AML-193 (cell line): ENCODE measurements at regions not wholly inside any gene's neighbourhood (a gene's known extent, or its start where the extent isn't known, plus 50 kb on each side); places are given as distances from the start of the nearest gene placed in this dataset.
"Not testable (repeated sequence)": the region's sequence is repeated elsewhere in the genome, so short reads cannot be mapped to it uniquely, and the experiment has no call there.

Experiments used
- DNase-seq, 2 experiments: peaks; one replicate each; lab custom pipeline; 2025; lab: John Stamatoyannopoulos, UW

DNA sequence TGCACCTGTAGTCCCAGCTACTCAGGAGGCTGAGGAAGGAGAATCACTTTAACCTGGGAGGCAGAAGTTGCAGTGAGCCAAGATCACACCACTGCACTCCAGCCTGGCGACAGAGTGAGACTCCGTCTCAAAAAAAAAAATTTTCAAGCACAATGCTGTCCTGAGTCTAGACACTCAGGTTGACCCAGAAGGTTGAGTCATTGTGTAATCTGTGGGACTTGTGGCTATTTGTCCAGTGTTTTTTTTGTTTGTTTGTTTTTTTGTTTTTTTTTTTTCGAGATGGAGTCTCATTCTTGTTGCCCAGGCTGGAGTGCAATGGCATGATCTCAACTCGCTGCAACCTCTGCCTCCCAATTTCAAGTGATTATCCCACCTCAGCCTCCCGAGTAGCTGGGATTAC lies 74.3 kb upstream of the SOX13 start:
- not testable (repeated sequence) for DNase-seq

DNA sequence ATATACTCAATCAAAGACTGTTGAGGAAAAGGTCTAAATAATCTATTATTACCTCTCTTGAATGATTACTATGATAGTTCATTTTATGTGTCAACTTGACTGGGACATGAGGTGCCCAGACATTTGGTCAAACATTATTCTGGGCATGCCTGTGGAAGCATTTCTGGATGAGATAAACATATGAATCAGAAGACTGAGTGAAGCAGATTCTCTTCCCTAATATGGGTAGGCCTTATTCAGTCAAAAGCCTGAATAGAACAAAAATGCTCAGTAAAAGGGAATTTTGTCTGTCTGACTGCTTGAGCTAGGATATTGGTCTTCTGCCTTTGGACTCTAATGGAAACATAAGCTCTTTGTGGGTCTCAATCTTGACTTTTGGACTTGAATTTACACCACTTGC lies 73.3 kb upstream of the SOX13 start:
- DNase-seq, result no peak

DNA sequence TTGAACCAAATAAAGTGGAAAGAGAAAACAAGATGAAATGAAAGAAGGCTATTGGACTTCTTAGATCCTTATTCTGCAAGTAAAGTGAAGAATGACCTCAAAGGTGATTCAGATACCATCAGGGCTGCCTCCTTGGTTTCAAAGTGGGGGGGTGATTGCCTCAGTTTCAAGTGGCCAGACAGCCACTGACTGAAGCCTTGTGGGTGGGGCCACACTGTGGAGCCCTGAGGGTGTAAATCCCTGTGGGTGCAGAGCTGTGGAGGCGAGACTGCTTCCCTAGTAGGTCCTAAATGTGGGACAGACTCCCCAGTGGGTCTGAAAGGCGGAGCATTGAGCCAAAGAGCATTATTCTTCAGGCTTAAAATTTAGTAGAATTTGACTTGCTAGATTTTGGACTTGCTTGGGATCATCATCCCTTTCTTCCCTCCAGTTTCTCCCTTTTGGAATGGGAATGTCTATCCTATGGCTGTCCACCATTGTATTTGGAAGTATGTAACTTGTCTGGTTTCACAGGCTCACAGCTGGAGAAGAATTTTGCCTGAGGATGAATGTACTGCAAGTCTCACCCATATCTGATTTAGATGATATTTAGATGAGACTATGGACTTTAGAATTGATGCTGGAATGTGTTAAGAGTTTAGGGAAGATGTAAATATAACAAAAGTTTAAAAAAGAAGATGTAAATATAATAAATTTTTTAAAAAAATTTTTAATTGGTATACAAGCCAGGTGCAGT lies 71.6 kb upstream of the SOX13 start:
- no peak for DNase-seq

DNA sequence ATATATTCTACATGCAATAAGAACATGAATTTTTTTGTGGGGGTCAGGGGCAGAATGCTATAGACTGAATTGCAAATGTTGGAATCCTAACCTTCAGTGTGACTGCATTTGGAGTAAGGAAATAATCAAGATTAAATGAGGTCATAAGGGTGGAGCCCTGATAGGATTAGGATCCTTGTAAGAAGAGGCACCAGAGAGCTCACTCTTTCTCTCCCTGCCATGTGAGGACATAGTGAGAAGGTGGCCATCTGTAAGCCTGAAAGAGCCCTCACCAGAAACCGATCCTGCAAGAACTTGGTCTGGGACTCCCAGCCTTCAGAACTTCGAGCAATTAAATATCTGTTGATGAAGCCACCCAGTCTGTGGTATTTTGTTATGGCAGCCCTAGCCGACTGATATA lies 70.3 kb upstream of the SOX13 start:
- no peak for DNase-seq

DNA sequence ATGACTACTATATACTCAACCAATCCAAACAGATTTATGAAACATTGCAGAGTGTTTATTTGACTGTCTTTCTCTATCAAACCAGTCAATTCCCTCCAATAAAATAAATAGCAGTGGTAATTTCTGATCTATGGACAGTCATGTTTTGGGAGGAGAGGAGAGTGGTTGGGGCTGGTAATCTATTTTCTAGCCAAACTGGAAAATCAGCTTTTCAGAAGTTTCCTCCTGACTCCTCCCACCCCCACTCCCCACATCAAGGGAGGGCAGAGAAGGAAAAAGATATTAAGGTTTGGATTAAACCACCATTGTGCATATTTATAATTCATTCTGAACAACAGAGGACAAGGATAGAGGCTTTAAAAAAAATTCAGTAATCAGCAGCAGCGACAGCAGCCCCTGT lies 69.4 kb upstream of the SOX13 start:
- no peak for DNase-seq

DNA sequence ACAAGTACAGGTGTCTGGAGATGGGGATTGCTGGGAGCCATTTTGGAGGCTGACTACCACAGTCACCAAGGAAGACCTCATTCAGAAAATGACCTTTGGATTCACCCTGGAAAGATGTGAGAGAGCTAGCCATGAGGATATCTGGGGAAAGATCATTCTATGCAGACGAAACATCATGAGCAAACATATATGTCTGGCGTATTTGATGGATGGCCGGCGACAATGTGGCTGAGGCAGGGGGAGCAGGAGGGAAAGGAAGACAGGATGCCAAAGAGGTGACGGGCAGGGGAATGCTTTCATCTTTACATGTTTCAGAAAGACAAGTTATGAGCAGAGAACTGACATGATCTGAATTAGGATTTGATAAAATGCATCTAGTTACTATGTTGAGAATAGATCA lies 61.5 kb upstream of the SOX13 start:
- no peak for DNase-seq

DNA sequence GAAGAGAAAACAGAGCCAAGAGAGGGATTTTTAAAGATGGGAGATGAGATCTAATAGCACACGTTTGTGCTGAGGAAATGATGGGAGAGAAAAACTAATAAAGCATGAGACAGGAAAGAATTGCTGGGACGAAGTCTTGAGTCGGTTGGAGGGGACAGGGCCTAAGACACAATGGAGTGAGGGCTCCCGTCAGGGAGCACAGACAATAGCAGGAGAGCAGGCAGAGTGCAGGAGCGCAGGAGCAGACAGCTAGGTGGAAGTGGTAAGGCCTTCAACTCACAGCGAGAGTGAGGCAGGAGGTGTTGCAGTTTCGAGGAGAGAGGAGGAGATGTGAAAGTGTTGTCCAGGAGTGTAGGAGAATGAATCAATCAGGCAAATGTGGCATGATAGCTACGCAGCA lies 59.9 kb upstream of the SOX13 start:
- no peak for DNase-seq

DNA sequence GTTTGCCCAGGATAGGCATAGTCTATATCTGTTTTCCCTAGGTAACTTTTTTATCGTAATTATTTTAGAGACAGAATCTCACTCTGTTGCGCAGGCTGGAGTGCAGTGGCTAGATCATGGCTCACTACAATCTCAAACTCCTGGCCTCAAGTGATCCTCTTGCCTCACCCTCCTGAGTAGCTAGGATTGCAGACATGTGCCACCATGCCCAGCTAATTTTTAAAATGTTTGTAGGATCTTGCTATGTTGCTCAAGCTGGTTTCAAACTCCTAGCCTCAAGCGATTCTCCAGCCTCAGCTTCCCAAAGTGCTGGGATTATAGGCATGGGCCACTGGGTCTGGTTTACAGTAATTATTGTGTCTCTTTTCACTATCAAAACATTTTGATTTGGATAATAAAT lies 58.6 kb upstream of the SOX13 start:
- no peak for DNase-seq

DNA sequence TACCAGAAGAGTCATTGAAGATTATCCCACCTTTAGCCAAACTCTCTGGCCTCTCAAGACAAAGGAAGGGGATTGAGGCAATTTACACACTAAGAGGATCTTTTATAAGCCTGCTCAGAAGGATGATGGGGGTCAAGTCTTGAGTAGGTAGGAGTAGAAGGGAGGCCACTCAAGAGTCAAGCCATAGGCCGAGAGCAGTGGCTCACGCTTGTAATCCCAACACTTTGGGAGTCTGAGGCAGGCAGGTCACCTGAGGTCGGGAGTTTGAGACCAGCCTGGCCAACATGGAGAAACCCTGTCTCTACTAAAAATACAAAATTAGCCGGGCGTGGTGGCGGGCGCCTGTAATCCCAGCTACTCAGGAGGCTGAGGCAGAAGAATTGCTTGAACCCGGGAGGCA lies 58.0 kb upstream of the SOX13 start:
- DNase-seq, result not testable (repeated sequence)

DNA sequence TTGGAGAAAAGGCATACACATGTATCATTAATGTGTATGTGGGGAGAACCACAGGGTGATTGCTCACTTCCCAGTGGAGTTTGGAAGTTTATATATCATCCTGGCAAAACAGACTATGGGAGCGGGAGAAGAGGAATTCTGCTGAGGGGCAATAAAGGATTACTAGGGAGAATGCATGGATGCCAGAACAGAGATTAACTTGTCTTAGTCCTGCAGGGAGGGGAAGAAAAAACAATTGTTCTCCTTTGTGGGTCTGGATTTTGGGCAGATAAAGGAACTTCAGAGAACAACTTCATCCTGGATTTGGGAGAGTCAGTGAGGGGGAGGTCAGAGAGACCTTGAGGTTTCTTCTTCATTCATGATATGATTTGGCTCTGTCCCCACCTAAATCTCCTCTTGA lies 55.9 kb upstream of the SOX13 start:
- no peak for DNase-seq

DNA sequence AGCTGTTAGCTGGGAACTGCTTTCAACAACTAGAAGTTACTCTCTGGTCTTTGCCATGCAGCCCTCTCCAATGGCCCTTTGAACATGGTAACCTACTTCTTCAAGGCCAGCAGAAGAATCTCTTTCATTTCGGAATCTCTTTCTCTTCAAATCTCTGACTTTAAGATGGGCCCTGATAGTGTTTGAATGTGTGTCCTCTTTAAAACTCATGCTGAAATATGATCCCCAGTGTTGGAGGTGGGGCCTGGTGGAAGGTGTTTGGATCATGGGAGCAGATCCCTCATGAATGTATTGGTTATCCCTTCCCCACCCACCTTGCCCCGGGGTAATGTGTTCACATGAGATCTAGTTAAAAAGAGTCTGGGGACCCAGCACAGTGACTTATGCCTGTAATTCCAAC lies 54.5 kb upstream of the SOX13 start:
- no peak for DNase-seq
